BJ (cell line): ENCODE measurements at regions not wholly inside any gene's neighbourhood (a gene's known extent, or its start where the extent isn't known, plus 50 kb on each side); places are given as distances from the start of the nearest gene placed in this dataset.

Source experiments
- CTCF ChIA-PET: fragments of 350-600 bp; formaldehyde crosslinking; extraction: SDS; loops from one replicate; lab custom pipeline; 2021; ENCODE audit warnings: antibody characterized with exemption, inconsistent platforms; lab: Yijun Ruan, JAX
- POLR2A ChIA-PET: fragments of 300-600 bp; sonication (Branson Sonifier 250); formaldehyde crosslinking; extraction: SDS; loops from one replicate; lab custom pipeline; 2021; ENCODE audit warnings: antibody characterized with exemption; lab: Charles Lee
- DNase-seq: peaks from one replicate; pipeline ENCODE4 v3.0.0-alpha.2; 2011; ENCODE audit warnings: low read depth
- H3K27me3 ChIP-seq: 2 replicates; pipeline ENCODE4 v1.6.0; 2011; ENCODE audit warnings: low read length; ENCODE audit not compliant: control insufficient read depth, insufficient read depth
- H3K36me3 ChIP-seq: 2 replicates; pipeline ENCODE4 v1.5.1; 2011; ENCODE audit warnings: low read length; ENCODE audit not compliant: control insufficient read depth, insufficient read depth
- H3K4me3 ChIP-seq: 2 replicates; pipeline ENCODE4 v1.5.1; 2011; ENCODE audit warnings: low read depth, mild to moderate bottlenecking, control low read depth, low read length
- TF ChIP-seq, protein P1 (sequence below): IDR thresholded peaks from 2 replicates; pipeline ENCODE4 v1.5.1; 2011; ENCODE audit warnings: low read depth, mild to moderate bottlenecking, control low read depth, inconsistent platforms, low read length, moderate library complexity; ENCODE audit not compliant: insufficient read depth

- Histone ChIP-seq H3K27me3 (no peaks in the 10 kb centered on the region), H3K4me3 (no peak overlapping the region), H3K36me3 (no peaks in the 10 kb centered on the region)
- no peak for DNase-seq
- TF ChIP-seq, protein P1, sequence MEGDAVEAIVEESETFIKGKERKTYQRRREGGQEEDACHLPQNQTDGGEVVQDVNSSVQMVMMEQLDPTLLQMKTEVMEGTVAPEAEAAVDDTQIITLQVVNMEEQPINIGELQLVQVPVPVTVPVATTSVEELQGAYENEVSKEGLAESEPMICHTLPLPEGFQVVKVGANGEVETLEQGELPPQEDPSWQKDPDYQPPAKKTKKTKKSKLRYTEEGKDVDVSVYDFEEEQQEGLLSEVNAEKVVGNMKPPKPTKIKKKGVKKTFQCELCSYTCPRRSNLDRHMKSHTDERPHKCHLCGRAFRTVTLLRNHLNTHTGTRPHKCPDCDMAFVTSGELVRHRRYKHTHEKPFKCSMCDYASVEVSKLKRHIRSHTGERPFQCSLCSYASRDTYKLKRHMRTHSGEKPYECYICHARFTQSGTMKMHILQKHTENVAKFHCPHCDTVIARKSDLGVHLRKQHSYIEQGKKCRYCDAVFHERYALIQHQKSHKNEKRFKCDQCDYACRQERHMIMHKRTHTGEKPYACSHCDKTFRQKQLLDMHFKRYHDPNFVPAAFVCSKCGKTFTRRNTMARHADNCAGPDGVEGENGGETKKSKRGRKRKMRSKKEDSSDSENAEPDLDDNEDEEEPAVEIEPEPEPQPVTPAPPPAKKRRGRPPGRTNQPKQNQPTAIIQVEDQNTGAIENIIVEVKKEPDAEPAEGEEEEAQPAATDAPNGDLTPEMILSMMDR, result no peak
- ChIA-PET CTCF (no interaction called here), POLR2A (no interaction called here)
Measured at GRCh38 chr1:99086057-99086456, 81.4 kb upstream of the PLPPR5 start.

- H3K36me3 ChIP-seq, result no peaks in the 10 kb centered on the region
- no peaks in the 10 kb centered on the region for H3K27me3 ChIP-seq
- H3K4me3 ChIP-seq, result no peak overlapping the region
- TF ChIP-seq, protein P1, result no peak
- POLR2A ChIA-PET, result no interaction called here
- DNase-seq, result no peak
- CTCF ChIA-PET, result no interaction called here
Measured at GRCh38 chr1:99098589-99098988, 93.9 kb upstream of the PLPPR5 start.

DNA sequence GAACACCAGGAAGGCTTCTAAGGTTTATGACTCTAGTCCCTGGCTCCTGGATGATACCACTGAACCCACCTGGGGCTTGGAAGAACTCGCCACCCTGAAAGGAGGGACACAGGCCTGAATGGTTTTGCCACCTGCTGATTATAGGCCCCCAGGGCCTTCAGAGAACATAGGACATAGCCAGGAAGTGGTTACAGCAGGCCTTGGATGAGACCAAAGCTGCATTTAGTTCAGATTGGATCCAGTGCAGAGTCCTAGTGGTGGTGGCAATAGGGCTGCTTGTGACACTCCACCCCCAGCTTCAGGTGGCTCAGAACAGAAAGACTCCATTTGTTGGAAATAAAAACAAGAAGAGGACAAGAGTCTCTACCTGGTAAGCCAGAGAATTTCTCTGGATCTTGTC, 101.6 kb upstream of the PLPPR5 start:
- no peaks in the 10 kb centered on the region for H3K36me3 ChIP-seq
- no peaks in the 10 kb centered on the region for H3K27me3 ChIP-seq
- TF ChIP-seq, protein P1, result no peak
- ChIA-PET POLR2A (no interaction called here), CTCF (no interaction called here)
- DNase-seq, result no peak
- no peak overlapping the region for H3K4me3 ChIP-seq

- POLR2A ChIA-PET, result no interaction called here
- no peaks in the 10 kb centered on the region for H3K36me3 ChIP-seq
- no peaks in the 10 kb centered on the region for H3K27me3 ChIP-seq
- CTCF ChIA-PET, result no interaction called here
- no peak for DNase-seq
- no peak overlapping the region for H3K4me3 ChIP-seq
- TF ChIP-seq, protein P1, result no peak
Measured at GRCh38 chr1:99107680-99108079, 103.0 kb upstream of the PLPPR5 start.

- ChIA-PET CTCF (interaction anchor here (0.5 kb wide), 1 partner anchor 156 kb away, joined by 3 read pairs; no protein-coding TSS in a partner anchor), POLR2A (no interaction called here)
- H3K36me3 ChIP-seq, result no peaks in the 10 kb centered on the region
- H3K27me3 ChIP-seq, result no peaks in the 10 kb centered on the region
- TF ChIP-seq, protein P1, result no peak
- no peak overlapping the region for H3K4me3 ChIP-seq
- no peak for DNase-seq
Measured at GRCh38 chr1:99110140-99111041, 105.7 kb upstream of the PLPPR5 start.
